ENCODE measurements at regions not wholly inside any gene's neighbourhood (a gene's known extent, or its start where the extent isn't known, plus 50 kb on each side); places are given as distances from the start of the nearest gene placed in this dataset.

DNA sequence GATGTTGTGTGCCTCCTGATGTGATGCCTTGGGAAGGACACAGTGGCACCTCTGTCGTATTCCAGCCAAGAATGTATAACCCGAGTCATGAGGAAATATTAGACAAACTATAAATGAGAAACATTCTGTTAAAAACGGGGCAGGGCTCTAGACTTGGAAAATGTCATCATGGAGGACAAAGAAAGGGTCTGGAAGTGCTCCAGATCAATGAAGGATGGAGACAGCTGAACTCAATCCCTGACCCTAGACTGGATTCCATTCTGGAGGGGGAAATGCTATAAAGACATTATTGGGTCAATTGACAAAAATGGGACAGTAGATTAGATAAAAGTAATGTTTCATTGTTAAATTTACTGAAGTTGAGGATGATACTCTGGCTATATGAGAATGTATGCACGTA lies 92.1 kb downstream of the SLC4A3 start:
- TF ChIP-seq, protein P1, sequence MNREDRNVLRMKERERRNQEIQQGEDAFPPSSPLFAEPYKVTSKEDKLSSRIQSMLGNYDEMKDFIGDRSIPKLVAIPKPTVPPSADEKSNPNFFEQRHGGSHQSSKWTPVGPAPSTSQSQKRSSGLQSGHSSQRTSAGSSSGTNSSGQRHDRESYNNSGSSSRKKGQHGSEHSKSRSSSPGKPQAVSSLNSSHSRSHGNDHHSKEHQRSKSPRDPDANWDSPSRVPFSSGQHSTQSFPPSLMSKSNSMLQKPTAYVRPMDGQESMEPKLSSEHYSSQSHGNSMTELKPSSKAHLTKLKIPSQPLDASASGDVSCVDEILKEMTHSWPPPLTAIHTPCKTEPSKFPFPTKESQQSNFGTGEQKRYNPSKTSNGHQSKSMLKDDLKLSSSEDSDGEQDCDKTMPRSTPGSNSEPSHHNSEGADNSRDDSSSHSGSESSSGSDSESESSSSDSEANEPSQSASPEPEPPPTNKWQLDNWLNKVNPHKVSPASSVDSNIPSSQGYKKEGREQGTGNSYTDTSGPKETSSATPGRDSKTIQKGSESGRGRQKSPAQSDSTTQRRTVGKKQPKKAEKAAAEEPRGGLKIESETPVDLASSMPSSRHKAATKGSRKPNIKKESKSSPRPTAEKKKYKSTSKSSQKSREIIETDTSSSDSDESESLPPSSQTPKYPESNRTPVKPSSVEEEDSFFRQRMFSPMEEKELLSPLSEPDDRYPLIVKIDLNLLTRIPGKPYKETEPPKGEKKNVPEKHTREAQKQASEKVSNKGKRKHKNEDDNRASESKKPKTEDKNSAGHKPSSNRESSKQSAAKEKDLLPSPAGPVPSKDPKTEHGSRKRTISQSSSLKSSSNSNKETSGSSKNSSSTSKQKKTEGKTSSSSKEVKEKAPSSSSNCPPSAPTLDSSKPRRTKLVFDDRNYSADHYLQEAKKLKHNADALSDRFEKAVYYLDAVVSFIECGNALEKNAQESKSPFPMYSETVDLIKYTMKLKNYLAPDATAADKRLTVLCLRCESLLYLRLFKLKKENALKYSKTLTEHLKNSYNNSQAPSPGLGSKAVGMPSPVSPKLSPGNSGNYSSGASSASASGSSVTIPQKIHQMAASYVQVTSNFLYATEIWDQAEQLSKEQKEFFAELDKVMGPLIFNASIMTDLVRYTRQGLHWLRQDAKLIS (CRISPR knock-in tag; IDR thresholded peaks at IDR 0.05; ENCODE audit: borderline replicate concordance): no peak
- no peak for TF ChIP-seq CTCF (IDR thresholded peaks at IDR 0.05)
- no peak for TF ChIP-seq CBFB (CRISPR knock-in tag; IDR thresholded peaks at IDR 0.05; ENCODE audit: low read depth)
- TF ChIP-seq ETV6 (CRISPR knock-in tag; IDR thresholded peaks at IDR 0.05): no peak
- TF ChIP-seq IRF2 (CRISPR knock-in tag; IDR thresholded peaks at IDR 0.05; ENCODE audit: borderline replicate concordance, low read depth): no peak
- TF ChIP-seq GTF2I (CRISPR knock-in tag; conservative IDR thresholded peaks at IDR 0.05): no peak
- TF ChIP-seq, protein P2, sequence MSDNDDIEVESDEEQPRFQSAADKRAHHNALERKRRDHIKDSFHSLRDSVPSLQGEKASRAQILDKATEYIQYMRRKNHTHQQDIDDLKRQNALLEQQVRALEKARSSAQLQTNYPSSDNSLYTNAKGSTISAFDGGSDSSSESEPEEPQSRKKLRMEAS (CRISPR knock-in tag; IDR thresholded peaks at IDR 0.05): no peak
- TF ChIP-seq, protein P3, sequence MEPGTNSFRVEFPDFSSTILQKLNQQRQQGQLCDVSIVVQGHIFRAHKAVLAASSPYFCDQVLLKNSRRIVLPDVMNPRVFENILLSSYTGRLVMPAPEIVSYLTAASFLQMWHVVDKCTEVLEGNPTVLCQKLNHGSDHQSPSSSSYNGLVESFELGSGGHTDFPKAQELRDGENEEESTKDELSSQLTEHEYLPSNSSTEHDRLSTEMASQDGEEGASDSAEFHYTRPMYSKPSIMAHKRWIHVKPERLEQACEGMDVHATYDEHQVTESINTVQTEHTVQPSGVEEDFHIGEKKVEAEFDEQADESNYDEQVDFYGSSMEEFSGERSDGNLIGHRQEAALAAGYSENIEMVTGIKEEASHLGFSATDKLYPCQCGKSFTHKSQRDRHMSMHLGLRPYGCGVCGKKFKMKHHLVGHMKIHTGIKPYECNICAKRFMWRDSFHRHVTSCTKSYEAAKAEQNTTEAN (CRISPR knock-in tag; IDR thresholded peaks at IDR 0.05): no peak
- TF ChIP-seq TEAD4 (CRISPR knock-in tag; IDR thresholded peaks at IDR 0.05): no peak

Measured in WTC11 (cell line).